Activated T-cell treated with anti-CD3 and anti-CD28 coated beads, Interleukin-2, amount 50 U/mL, for 72 hours (primary cell): ENCODE measurements at regions not wholly inside any gene's neighbourhood (a gene's known extent, or its start where the extent isn't known, plus 50 kb on each side); places are given as distances from the start of the nearest gene placed in this dataset.
"Not testable (repeated sequence)": the region's sequence is repeated elsewhere in the genome, so short reads cannot be mapped to it uniquely, and the experiment has no call there.

Experiments used
- ATAC-seq, 2 donors: fragments of 150-1000 bp; cut with Tn5 transposase; replicated peaks in 1 of 2; 2 replicates each; pipeline ENCODE4 v1.10.0; 2021; ENCODE audit warnings: moderate library complexity in 2 of 2, mild to moderate bottlenecking in 1 of 2
- DNase-seq, 2 donors: peaks; one replicate each; pipeline ENCODE4 v3.0.0; 2021 to 2022; ENCODE audit warnings: mixed read lengths in 1 of 2
- H3K27ac Mint-ChIP-seq: one replicate; pipeline ENCODE4 v1.8.0; 2022; ENCODE audit warnings: mild to moderate bottlenecking, moderate library complexity, mixed read lengths
- H3K27me3 Mint-ChIP-seq: one replicate; pipeline ENCODE4 v1.8.0; 2022; ENCODE audit warnings: low read depth, mixed read lengths
- H3K36me3 Mint-ChIP-seq, 2 donors: one replicate each; pipeline ENCODE4 v1.8.0; 2022; ENCODE audit warnings: mixed read lengths in 2 of 2, mild to moderate bottlenecking in 1 of 2; ENCODE audit not compliant: insufficient read depth in 2 of 2
- H3K4me1 Mint-ChIP-seq: one replicate; pipeline ENCODE4 v1.8.0; 2022; ENCODE audit warnings: low read depth, mixed read lengths
- H3K4me3 Mint-ChIP-seq, 2 donors: one replicate each; pipeline ENCODE4 v1.8.0; 2022; ENCODE audit warnings: mild to moderate bottlenecking in 2 of 2, mixed read lengths in 2 of 2, moderate library complexity in 2 of 2
- H3K9me3 Mint-ChIP-seq, 2 donors: one replicate each; pipeline ENCODE4 v1.8.0; 2022; ENCODE audit warnings: mixed read lengths in 2 of 2

GRCh38 chr6:113765909-113766308 lies 91.2 kb upstream of the MARCKS start:
- Mint-ChIP-seq H3K4me3 (no peak overlapping the region), H3K9me3 (no peaks in the 10 kb centered on the region), H3K4me1 (peaks cover 13% of the 10 kb centered on the region), H3K27ac (no peak overlapping the region), H3K36me3 (no peaks in the 10 kb centered on the region), H3K27me3 (peaks cover 10% of the 10 kb centered on the region)
- ATAC-seq (no peak), DNase-seq (no peak)

GRCh38 chr6:113767985-113768384 lies 89.2 kb upstream of the MARCKS start:
- peaks cover 10% of the 10 kb centered on the region for H3K4me1 Mint-ChIP-seq
- no peaks in the 10 kb centered on the region for H3K9me3 Mint-ChIP-seq
- H3K36me3 Mint-ChIP-seq, result no peaks in the 10 kb centered on the region
- ATAC-seq (no peak), DNase-seq (no peak)
- H3K4me3 Mint-ChIP-seq, result no peak overlapping the region
- peaks cover 2% of the 10 kb centered on the region for H3K27me3 Mint-ChIP-seq
- H3K27ac Mint-ChIP-seq, result no peak overlapping the region

- Mint-ChIP-seq H3K4me3 (no peak overlapping the region), H3K36me3 (no peaks in the 10 kb centered on the region), H3K27ac (no peak overlapping the region), H3K4me1 (no peaks in the 10 kb centered on the region), H3K27me3 (peaks cover 6% of the 10 kb centered on the region), H3K9me3 (no peaks in the 10 kb centered on the region)
- no peak for ATAC-seq
- no peak for DNase-seq
Measured at GRCh38 chr6:113772961-113773360, 84.2 kb upstream of the MARCKS start.

DNA sequence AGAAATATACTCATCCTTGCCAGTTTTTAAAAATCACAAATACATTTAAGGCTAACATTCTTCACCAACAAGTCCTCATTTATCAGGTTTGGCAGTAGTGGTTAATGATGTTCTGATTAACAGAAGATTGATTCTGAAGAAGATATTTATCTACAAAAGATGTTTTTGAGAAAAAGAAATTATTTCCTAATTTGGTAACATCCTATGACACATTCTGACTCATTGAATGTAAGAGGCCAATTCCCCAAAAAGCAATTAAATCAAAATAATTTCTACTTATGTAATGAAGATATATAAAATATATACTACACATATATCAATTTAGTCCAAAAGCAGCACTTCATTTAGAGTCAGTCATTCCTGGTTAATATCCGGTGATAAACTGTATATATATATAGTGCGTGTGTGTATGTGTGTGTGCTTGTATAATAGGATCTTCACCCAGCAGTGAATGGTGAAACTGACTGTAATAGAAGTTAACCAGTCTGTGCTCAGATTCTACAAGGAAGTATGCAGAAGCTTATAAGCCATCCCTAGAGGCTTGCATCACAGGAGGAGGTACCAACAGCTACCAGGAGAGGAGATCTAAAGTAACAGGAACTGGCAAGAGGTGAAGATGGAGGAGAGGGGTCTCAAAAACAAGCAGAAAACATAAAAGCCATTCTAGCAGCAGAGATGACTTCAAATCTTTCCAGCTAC lies 82.9 kb upstream of the MARCKS start:
- Mint-ChIP-seq H3K27me3 (peaks cover 6% of the 10 kb centered on the region), H3K27ac (no peak overlapping the region), H3K36me3 (no peaks in the 10 kb centered on the region), H3K9me3 (no peaks in the 10 kb centered on the region), H3K4me3 (no peak overlapping the region), H3K4me1 (no peaks in the 10 kb centered on the region)
- ATAC-seq (no peak), DNase-seq (no peak)

GRCh38 chr6:113776998-113777397 lies 80.1 kb upstream of the MARCKS start:
- peaks cover 6% of the 10 kb centered on the region for H3K27me3 Mint-ChIP-seq
- ATAC-seq (no peak), DNase-seq (no peak)
- H3K4me1 Mint-ChIP-seq, result no peaks in the 10 kb centered on the region
- no peaks in the 10 kb centered on the region for H3K36me3 Mint-ChIP-seq
- H3K27ac Mint-ChIP-seq, result no peak overlapping the region
- no peaks in the 10 kb centered on the region for H3K9me3 Mint-ChIP-seq
- H3K4me3 Mint-ChIP-seq, result no peak overlapping the region

- DNase-seq (no peak), ATAC-seq (no peak)
- Mint-ChIP-seq H3K27me3 (peaks cover 6% of the 10 kb centered on the region), H3K9me3 (no peaks in the 10 kb centered on the region), H3K4me3 (no peak overlapping the region), H3K4me1 (no peaks in the 10 kb centered on the region), H3K36me3 (no peaks in the 10 kb centered on the region), H3K27ac (no peak overlapping the region)
Measured at GRCh38 chr6:113777601-113778000, 79.5 kb upstream of the MARCKS start.

GRCh38 chr6:113779656-113780055 lies 77.5 kb upstream of the MARCKS start:
- no peak for ATAC-seq
- Mint-ChIP-seq H3K36me3 (no peaks in the 10 kb centered on the region), H3K27me3 (no peaks in the 10 kb centered on the region), H3K27ac (no peak overlapping the region), H3K4me3 (no peak overlapping the region), H3K9me3 (no peaks in the 10 kb centered on the region), H3K4me1 (no peaks in the 10 kb centered on the region)
- no peak for DNase-seq

DNA sequence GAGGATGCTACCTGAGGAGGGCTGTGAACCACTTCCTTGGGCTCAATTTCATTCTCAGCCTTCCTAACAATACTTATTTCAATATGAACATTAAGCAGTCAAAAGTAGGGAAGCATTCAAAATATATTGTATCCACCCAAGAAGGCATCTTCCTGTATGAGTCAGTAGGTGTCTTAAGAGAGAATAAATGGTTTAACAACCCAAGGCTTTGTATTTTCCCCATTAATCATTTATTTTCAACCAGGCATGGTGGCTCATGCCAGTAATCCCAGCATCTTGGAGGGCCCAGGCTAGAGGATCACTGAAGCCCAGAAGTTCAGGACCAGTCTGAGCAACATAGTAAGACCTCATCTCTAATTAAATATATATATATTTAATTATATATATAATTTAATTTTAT lies 74.5 kb upstream of the MARCKS start:
- ATAC-seq (no peak), DNase-seq (no peak)
- no peaks in the 10 kb centered on the region for H3K36me3 Mint-ChIP-seq
- no peaks in the 10 kb centered on the region for H3K4me1 Mint-ChIP-seq
- no peak overlapping the region for H3K4me3 Mint-ChIP-seq
- H3K9me3 Mint-ChIP-seq, result no peaks in the 10 kb centered on the region
- H3K27ac Mint-ChIP-seq, result no peak overlapping the region
- no peaks in the 10 kb centered on the region for H3K27me3 Mint-ChIP-seq

DNA sequence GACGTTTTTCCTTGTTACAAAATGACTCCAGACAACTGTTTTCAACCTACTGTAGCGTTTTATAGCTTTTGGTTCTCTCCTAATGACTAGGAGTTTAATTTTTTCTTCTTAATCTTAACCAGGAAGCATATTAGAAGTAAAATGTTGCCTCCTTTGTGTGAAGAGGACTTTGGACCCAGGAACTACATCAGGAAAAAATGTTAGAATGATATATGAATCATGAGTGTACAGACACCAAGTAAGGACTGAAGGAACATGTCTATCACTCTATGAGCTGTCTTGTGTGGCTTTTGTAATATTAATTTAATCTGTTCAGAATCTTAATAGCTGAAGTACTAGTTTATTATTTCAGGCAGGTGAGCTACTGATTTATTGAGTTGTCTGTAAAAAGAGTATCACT lies 71.0 kb upstream of the MARCKS start:
- Mint-ChIP-seq H3K9me3 (no peaks in the 10 kb centered on the region), H3K27me3 (no peaks in the 10 kb centered on the region), H3K36me3 (no peaks in the 10 kb centered on the region), H3K27ac (no peak overlapping the region), H3K4me3 (no peak overlapping the region), H3K4me1 (no peaks in the 10 kb centered on the region)
- ATAC-seq (no peak), DNase-seq (no peak)

- Mint-ChIP-seq H3K4me3 (no peak overlapping the region), H3K27me3 (no peaks in the 10 kb centered on the region), H3K4me1 (no peaks in the 10 kb centered on the region), H3K36me3 (no peaks in the 10 kb centered on the region), H3K27ac (no peak overlapping the region), H3K9me3 (no peaks in the 10 kb centered on the region)
- ATAC-seq (no peak), DNase-seq (no peak)
Measured at GRCh38 chr6:113788586-113788985, 68.6 kb upstream of the MARCKS start.

- not testable (repeated sequence) for H3K9me3 Mint-ChIP-seq, H3K4me1 Mint-ChIP-seq
Measured at GRCh38 chr6:113791225-113791624, 65.9 kb upstream of the MARCKS start.

GRCh38 chr6:113795371-113795770 lies 61.8 kb upstream of the MARCKS start:
- not testable (repeated sequence) for ATAC-seq

More at GRCh38 chr6:113791225-113791624, 65.9 kb upstream of the MARCKS start:
- H3K27me3 Mint-ChIP-seq, result peaks cover 11% of the 10 kb centered on the region
- ATAC-seq, H3K4me3 Mint-ChIP-seq, DNase-seq, H3K27ac Mint-ChIP-seq, H3K36me3 Mint-ChIP-seq: not testable (repeated sequence)

GRCh38 chr6:113796038-113796437 lies 61.1 kb upstream of the MARCKS start:
- DNase-seq, result no peak
- Mint-ChIP-seq H3K27ac (no peak overlapping the region), H3K27me3 (peaks cover 16% of the 10 kb centered on the region), H3K4me1 (no peaks in the 10 kb centered on the region), H3K4me3 (no peak overlapping the region), H3K36me3 (no peaks in the 10 kb centered on the region), H3K9me3 (peaks cover 2 to 8% of the 10 kb centered on the region in 2 donors)
- ATAC-seq, result no peak

More at GRCh38 chr6:113795371-113795770, 61.8 kb upstream of the MARCKS start:
- peaks cover 13% of the 10 kb centered on the region for H3K27me3 Mint-ChIP-seq
- H3K27ac Mint-ChIP-seq, DNase-seq, H3K4me3 Mint-ChIP-seq, H3K9me3 Mint-ChIP-seq, H3K36me3 Mint-ChIP-seq, H3K4me1 Mint-ChIP-seq: not testable (repeated sequence)

DNA sequence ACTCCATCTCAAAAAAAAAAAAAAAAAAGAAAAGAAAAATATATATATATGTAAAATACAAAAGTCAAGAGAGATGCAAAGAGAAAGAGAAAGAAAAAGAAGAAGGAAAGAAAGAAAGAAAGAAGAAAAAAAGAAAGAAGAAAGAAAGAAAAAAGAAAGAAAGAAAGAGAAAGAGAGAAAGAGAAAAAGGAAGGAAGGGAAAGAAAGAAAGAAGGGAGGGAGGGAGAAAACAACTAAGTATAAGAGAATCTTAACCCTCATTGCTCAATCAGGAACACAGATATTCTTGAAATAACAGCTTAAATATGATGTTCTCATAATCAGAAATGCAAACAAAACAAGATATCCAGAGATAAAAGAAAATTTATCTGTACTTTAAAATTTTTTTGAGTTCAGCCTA lies 54.4 kb upstream of the MARCKS start:
- Mint-ChIP-seq H3K4me3 (no peak overlapping the region), H3K27me3 (peaks cover 10% of the 10 kb centered on the region), H3K4me1 (peaks cover 11% of the 10 kb centered on the region), H3K27ac (no peak overlapping the region), H3K9me3 (no peaks in the 10 kb centered on the region), H3K36me3 (no peaks in the 10 kb centered on the region)
- ATAC-seq (no peak), DNase-seq (no peak)
